G401 (cell line): ENCODE measurements at regions not wholly inside any gene's neighbourhood (a gene's known extent, or its start where the extent isn't known, plus 50 kb on each side); places are given as distances from the start of the nearest gene placed in this dataset.
"Not testable (repeated sequence)": the region's sequence is repeated elsewhere in the genome, so short reads cannot be mapped to it uniquely, and the experiment has no call there.

Experiments
- DNase-seq: peaks from one replicate; pipeline ENCODE4 v3.0.0-alpha.2; 2015; ENCODE audit warnings: low spot score
- in situ Hi-C: cut with HindIII; loops from 2 replicates; pipeline ENCODE4 v1.10.0; 2016; ENCODE audit warnings: low sequenced_read_pairs, mixed read lengths

- in situ Hi-C loops: no loop called here
These were observed 161.7 kb downstream of the SMARCA1 start for GRCh38 chrX:129361576-129361975.

GRCh38 chrX:129360175-129360574 lies 163.1 kb downstream of the SMARCA1 start:
- peak; percentile 11 for DNase-seq
- in situ Hi-C loops: no loop called here

More at GRCh38 chrX:129361576-129361975, 161.7 kb downstream of the SMARCA1 start:
- no peak for DNase-seq

GRCh38 chrX:129359269-129359668 lies 164.0 kb downstream of the SMARCA1 start:
- in situ Hi-C loops: no loop called here
- DNase-seq: no peak

- DNase-seq, in situ Hi-C loops: not testable (repeated sequence)
These were observed 165.9 kb downstream of the SMARCA1 start for GRCh38 chrX:129357428-129357827.

- in situ Hi-C loops: no loop called here
- no peak for DNase-seq
These were observed 176.0 kb downstream of the SMARCA1 start for GRCh38 chrX:129347291-129347690.

- in situ Hi-C loops: no loop called here
- DNase-seq: no peak
These were observed 176.7 kb downstream of the SMARCA1 start for GRCh38 chrX:129346574-129346973.

- DNase-seq, in situ Hi-C loops: not testable (repeated sequence)
These were observed 186.0 kb downstream of the SMARCA1 start for GRCh38 chrX:129337264-129337663.

- DNase-seq: no peak
- in situ Hi-C loops: no loop called here
These were observed 200.2 kb downstream of the SMARCA1 start for GRCh38 chrX:129323115-129323514.

- no peak for DNase-seq
- in situ Hi-C loops: no loop called here
These were observed 204.9 kb downstream of the SMARCA1 start for GRCh38 chrX:129318375-129318774.

- in situ Hi-C loops: no loop called here
- DNase-seq: no peak
These were observed 206.8 kb downstream of the SMARCA1 start for GRCh38 chrX:129316461-129316860.

- DNase-seq: no peak
- in situ Hi-C loops: no loop called here
These were observed 213.3 kb downstream of the SMARCA1 start for GRCh38 chrX:129310000-129310399.

- DNase-seq: no peak
- in situ Hi-C loops: no loop called here
These were observed 260.4 kb downstream of the SMARCA1 start for GRCh38 chrX:129262912-129263311.

- in situ Hi-C loops, DNase-seq: not testable (repeated sequence)
These were observed 267.8 kb downstream of the SMARCA1 start for GRCh38 chrX:129255516-129255915.

- in situ Hi-C loops: no loop called here
- DNase-seq: no peak
These were observed 273.7 kb downstream of the SMARCA1 start for GRCh38 chrX:129249563-129249962.

GRCh38 chrX:129247642-129248041 lies 275.6 kb downstream of the SMARCA1 start:
- in situ Hi-C loops: no loop called here
- DNase-seq: no peak

- DNase-seq: no peak
These were observed 283.9 kb downstream of the SMARCA1 start for GRCh38 chrX:129239371-129239770.

GRCh38 chrX:129238011-129238410 lies 285.3 kb downstream of the SMARCA1 start:
- DNase-seq: no peak
- in situ Hi-C loops: no loop called here

More at GRCh38 chrX:129239371-129239770, 283.9 kb downstream of the SMARCA1 start:
- in situ Hi-C loops: no loop called here

GRCh38 chrX:129235903-129236302 lies 287.4 kb downstream of the SMARCA1 start:
- no peak for DNase-seq
- in situ Hi-C loops: no loop called here

- in situ Hi-C loops: no loop called here
- DNase-seq: no peak
These were observed 289.5 kb downstream of the SMARCA1 start for GRCh38 chrX:129233786-129234185.

GRCh38 chrX:129230850-129231512 lies 292.3 kb downstream of the SMARCA1 start:
- peak; percentile 8 for DNase-seq
- in situ Hi-C loops: no loop called here

- DNase-seq: no peak
- in situ Hi-C loops: no loop called here
These were observed 293.1 kb downstream of the SMARCA1 start for GRCh38 chrX:129230168-129230567.
